Ovary (tissue), 3 donors: ENCODE measurements at regions not wholly inside any gene's neighbourhood (a gene's known extent, or its start where the extent isn't known, plus 50 kb on each side); places are given as distances from the start of the nearest gene placed in this dataset.

ENCODE experiments used
- CTCF ChIP-seq, 3 donors: fragments of 450-650 bp in 2 of 3; fragments of 200-600 bp in 1 of 3; IDR thresholded peaks; one replicate each; pipeline versions ENCODE4 v1.5.1 to v1.8.0; 2016 to 2022; ENCODE audit warnings: antibody characterized with exemption in 3 of 3, mild to moderate bottlenecking in 1 of 3
- POLR2A ChIP-seq: fragments of 450-650 bp; IDR thresholded peaks from one replicate; pipeline ENCODE4 v1.6.1; 2017; ENCODE audit warnings: antibody characterized with exemption, mild to moderate bottlenecking, moderate library complexity
- donor health status: DM: no; HTN: no; CAD: no.

- TF ChIP-seq CTCF (IDR thresholded peaks at IDR 0.05) (no peak), POLR2A (no peak)
These were observed 744.3 kb upstream of the SOX11 start for GRCh38 chr2:4947911-4948310.
